ENCODE measurements at regions not wholly inside any gene's neighbourhood (a gene's known extent, or its start where the extent isn't known, plus 50 kb on each side); places are given as distances from the start of the nearest gene placed in this dataset.

DNA sequence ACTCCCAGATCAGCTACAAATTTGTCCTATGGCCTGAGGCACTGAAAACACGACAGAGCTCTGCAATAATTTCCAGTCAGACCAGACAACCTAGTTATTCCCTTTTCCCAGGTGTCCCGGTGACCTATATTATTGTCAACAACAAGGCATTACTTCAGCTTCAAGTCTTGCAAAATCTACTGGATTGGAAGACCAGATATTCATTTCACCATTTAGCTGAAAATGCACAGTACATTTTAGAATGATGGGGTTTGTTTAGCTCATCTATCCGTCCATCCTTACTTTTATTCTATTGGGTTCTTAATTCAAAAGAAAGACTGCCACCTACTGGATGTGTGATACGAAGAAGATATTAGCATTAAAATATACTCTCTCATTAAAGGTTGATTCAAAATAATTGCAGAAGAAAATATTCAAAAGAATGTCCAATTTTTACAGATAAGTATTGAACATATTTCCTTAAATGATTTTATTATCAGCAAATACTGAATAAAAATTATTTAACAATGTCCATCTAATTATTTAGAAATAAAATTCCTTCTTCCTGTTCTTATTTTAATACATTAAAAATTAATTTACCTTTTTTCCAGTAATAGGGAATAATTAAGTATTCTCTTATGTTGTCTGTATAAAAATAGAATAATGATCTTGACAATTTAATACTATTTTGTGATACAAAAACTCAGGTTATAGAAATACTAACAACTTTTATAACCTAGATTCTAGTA, 244.9 kb upstream of the LRIG3 start:
- peak; percentile 72; the same call in 1 of the 2 replicates for ATAC-seq (ENCODE audit: low read depth)

More for the DNA sequence above, 244.9 kb upstream of the LRIG3 start:
- Histone ChIP-seq H3K27me3 (ENCODE audit: control insufficient read depth, insufficient read depth, low read length) (no peaks in the 10 kb centered on the region), H3K4me3 (ENCODE audit: insufficient read depth, low read depth, low read length) (no peak overlapping the region), H3K56ac (ENCODE audit: extremely low read depth, insufficient read depth, low read length) (no peak overlapping the region), H3K36me3 (ENCODE audit: control insufficient read depth, insufficient read depth, low read length) (no peaks in the 10 kb centered on the region), H3K18ac (ENCODE audit: low read depth, low read length) (no peak overlapping the region), H2BK5ac (ENCODE audit: low read depth, low read length, poor library complexity, severe bottlenecking) (no peak overlapping the region), H4K91ac (ENCODE audit: insufficient read depth, low read depth, low read length) (no peak overlapping the region), H3K23ac (ENCODE audit: low read depth, low read length) (no peak overlapping the region), H4K20me1 (ENCODE audit: insufficient read depth, low read length) (no peaks in the 10 kb centered on the region), H2AFZ (replicated peaks; ENCODE audit: low read length, poor library complexity) (no peak overlapping the region), H3K9ac (ENCODE audit: low read depth, low read length) (no peak overlapping the region), H4K8ac (ENCODE audit: low read depth in 2 of 2, low read length in 2 of 2) (no peak overlapping the region), H3K4me1 (ENCODE audit: control insufficient read depth, insufficient read depth, low read length) (peaks cover 2% of the 10 kb centered on the region; the same call in 1 of the 2 replicates), H3K79me1 (ENCODE audit: low read depth in 1 of 2, low read length in 2 of 2) (no peaks in the 10 kb centered on the region), H2BK15ac (ENCODE audit: low read depth, low read length) (no peak overlapping the region), H2BK120ac (ENCODE audit: low read depth, low read length) (no peak overlapping the region), H3K4ac (ENCODE audit: low read depth, low read length) (no peak overlapping the region), H3K4me2 (ENCODE audit: low read depth, low read length) (no peak overlapping the region), H3K27ac (ENCODE audit: insufficient read depth, low read length) (no peak overlapping the region), H2BK20ac (ENCODE audit: low read depth, low read length) (no peak overlapping the region), H4K5ac (ENCODE audit: low read depth, low read length) (no peak overlapping the region), H2AK9ac (replicated peaks; ENCODE audit: low read depth, low read length, poor library complexity) (no peak overlapping the region), H2AK5ac (ENCODE audit: low read depth, low read length) (no peak overlapping the region), H3K14ac (replicated peaks; ENCODE audit: low read depth, low read length) (no peak overlapping the region), H3K9me3 (ENCODE audit: control insufficient read depth, insufficient read depth, low read length) (no peaks in the 10 kb centered on the region), H3K9me1 (ENCODE audit: insufficient read depth, low read length) (no peaks in the 10 kb centered on the region)
- in situ Hi-C loops (cut with MboI; ENCODE audit: low sequenced_read_pairs) = no loop called here
- BruUV-seq (replicated peaks) = no TSS peak
- POLR2A ChIA-PET (ENCODE audit: unreplicated experiment) = no interaction called here
- peak; percentile 64 for DNase-seq
- WGBS, 2 experiments (ENCODE audit: extremely low coverage in 2 of 2, insufficient read length in 1 of 2) = no CpG with 5 or more reads among the region's 4 CpGs
- CTCF ChIA-PET = interaction anchor here (0.5 to 1.8 kb wide), 10 partner anchors 12 to 1209 kb away, joined by 3 to 10 read pairs (median 4); no protein-coding TSS in a partner anchor
- TF ChIP-seq SMC3 (IDR thresholded peaks at IDR 0.05; ENCODE audit: low read depth, low read length) = peak; percentile 49
- TF ChIP-seq, protein P1, sequence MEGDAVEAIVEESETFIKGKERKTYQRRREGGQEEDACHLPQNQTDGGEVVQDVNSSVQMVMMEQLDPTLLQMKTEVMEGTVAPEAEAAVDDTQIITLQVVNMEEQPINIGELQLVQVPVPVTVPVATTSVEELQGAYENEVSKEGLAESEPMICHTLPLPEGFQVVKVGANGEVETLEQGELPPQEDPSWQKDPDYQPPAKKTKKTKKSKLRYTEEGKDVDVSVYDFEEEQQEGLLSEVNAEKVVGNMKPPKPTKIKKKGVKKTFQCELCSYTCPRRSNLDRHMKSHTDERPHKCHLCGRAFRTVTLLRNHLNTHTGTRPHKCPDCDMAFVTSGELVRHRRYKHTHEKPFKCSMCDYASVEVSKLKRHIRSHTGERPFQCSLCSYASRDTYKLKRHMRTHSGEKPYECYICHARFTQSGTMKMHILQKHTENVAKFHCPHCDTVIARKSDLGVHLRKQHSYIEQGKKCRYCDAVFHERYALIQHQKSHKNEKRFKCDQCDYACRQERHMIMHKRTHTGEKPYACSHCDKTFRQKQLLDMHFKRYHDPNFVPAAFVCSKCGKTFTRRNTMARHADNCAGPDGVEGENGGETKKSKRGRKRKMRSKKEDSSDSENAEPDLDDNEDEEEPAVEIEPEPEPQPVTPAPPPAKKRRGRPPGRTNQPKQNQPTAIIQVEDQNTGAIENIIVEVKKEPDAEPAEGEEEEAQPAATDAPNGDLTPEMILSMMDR (conservative IDR thresholded peaks at IDR 0.05; ENCODE audit: low read depth, low read length) = peak; percentile 61
- no peak for TF ChIP-seq NFE2L2 (IDR thresholded peaks at IDR 0.05; ENCODE audit: low read depth, low read length)
- peak; percentile 49 for TF ChIP-seq RAD21 (IDR thresholded peaks at IDR 0.05; ENCODE audit: low read length)
- intact Hi-C loops (cut with micrococcal nuclease) = loop anchor here (1.0 to 5.0 kb wide), 3 partner anchors 52 to 818 kb away; no protein-coding TSS in a partner anchor
- dilution Hi-C loops (cut with HindIII; ENCODE audit: low sequenced_read_pairs, unreplicated experiment) = no loop called here

Data from IMR-90 (cell line).